Ovary (tissue), 3 donors: ENCODE measurements at regions not wholly inside any gene's neighbourhood (a gene's known extent, or its start where the extent isn't known, plus 50 kb on each side); places are given as distances from the start of the nearest gene placed in this dataset.

ENCODE experiments used
- CTCF ChIP-seq, 3 donors: fragments of 450-650 bp in 2 of 3; fragments of 200-600 bp in 1 of 3; IDR thresholded peaks; one replicate each; pipeline versions ENCODE4 v1.5.1 to v1.8.0; 2016 to 2022; ENCODE audit warnings: antibody characterized with exemption in 3 of 3, mild to moderate bottlenecking in 1 of 3
- EP300 ChIP-seq: sonication (generic); formaldehyde crosslinking; IDR thresholded peaks from one replicate; pipeline ENCODE4 v1.6.1; 2017; ENCODE audit warnings: antibody characterized with exemption
- POLR2A ChIP-seq: fragments of 450-650 bp; IDR thresholded peaks from one replicate; pipeline ENCODE4 v1.6.1; 2017; ENCODE audit warnings: antibody characterized with exemption, mild to moderate bottlenecking, moderate library complexity
- donor health status: DM: no; HTN: no; CAD: no.

GRCh38 chr21:16269476-16269875, 539.7 kb downstream of the USP25 start:
- TF ChIP-seq CTCF (IDR thresholded peaks at IDR 0.05) (no peak), POLR2A (no peak), EP300 (no peak)
